HG03196 (cell line): ENCODE measurements at regions not wholly inside any gene's neighbourhood (a gene's known extent, or its start where the extent isn't known, plus 50 kb on each side); places are given as distances from the start of the nearest gene placed in this dataset.

ENCODE experiments used
- ATAC-seq: cut with Tn5 transposase; IDR thresholded peaks from one replicate; pipeline ENCODE4 v1.9.1; 2021; ENCODE audit not compliant: unreplicated experiment

DNA sequence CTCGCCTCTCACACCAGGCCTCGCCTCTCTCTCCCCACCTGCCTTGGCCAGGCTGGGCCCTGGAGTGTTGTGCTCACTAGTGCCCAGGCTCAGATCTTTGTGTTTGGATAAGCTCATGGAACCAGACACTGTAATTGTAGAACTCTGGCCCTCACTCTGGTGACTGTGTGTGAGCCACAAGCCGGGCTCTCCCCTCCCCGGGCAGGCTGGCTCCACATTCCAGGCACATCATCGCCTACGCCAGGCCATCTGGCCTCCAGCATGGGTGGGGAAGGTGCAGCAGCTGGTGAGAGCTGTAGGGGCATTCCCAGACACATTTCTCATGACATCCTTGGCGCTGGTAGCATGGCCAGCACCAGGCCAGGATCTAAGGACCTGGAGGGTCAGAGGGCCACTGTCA, 202.3 kb downstream of the RAB11FIP4 start:
- no peak for ATAC-seq

DNA sequence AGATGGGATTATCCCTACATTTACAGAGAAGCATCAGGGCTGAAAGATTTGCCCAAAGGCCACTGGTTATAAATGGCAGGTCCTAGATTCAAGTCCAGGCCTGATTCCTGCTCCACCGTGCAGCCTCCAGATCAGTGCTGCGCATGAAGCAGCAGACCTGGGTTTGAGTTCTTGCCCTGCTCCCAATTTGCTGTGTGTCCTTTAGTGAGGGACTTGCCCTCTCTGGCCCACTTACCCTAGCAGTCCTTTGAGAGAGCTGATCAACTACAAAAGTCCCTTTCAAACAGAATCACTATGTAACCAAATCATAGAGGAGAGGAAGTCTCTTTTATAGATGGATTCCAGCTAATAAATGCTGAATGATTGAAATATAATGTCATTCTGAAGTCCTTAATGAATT, 200.4 kb downstream of the RAB11FIP4 start:
- ATAC-seq: no peak

DNA sequence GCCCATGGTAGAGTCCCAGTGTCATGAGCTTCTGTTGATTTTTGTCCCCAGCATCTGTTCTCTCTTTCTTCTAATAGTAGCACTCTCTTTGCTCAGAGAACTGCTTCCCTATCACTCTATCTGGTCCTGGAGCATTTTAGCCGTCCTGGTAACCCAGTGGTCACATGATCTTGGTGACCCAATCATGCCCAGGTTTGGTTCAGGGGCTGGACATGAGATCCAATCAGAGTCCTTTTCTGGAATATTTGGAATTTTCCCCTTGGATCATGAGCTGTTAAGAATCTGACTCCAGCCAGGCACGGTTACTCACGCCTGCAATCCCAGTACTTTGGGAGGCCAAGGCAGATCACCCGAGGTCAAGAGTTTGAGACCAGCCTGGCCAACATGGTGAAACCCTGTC, 197.0 kb downstream of the RAB11FIP4 start:
- ATAC-seq: no peak

DNA sequence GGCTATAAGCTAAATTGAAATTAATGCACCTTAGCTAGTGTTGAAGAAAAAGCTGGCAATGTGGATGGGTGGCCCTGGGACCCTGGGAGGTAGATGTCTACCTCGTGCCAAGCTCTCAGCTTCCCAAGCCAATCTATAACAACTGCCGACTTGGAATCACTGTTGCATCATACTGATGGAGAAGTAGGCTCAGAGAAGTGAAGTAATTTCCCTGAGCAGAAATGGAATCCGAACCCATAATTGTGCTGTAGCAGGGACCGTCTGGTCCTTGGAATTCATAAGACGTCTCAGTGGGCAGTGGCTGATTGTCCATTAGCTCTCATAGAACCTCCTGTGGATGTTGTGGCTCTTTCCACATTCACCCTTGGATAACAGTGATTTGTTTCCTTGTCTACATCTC, 196.6 kb downstream of the RAB11FIP4 start:
- ATAC-seq: no peak
